GM21360 (cell line): ENCODE measurements at regions not wholly inside any gene's neighbourhood (a gene's known extent, or its start where the extent isn't known, plus 50 kb on each side); places are given as distances from the start of the nearest gene placed in this dataset.
"Not testable (repeated sequence)": the region's sequence is repeated elsewhere in the genome, so short reads cannot be mapped to it uniquely, and the experiment has no call there.

ENCODE experiments used
- ATAC-seq: cut with Tn5 transposase; IDR thresholded peaks from one replicate; pipeline ENCODE4 v1.9.1; 2021; ENCODE audit warnings: mild to moderate bottlenecking, moderate library complexity; ENCODE audit not compliant: unreplicated experiment

- no peak for ATAC-seq
These were observed 107.7 kb upstream of the ADO start for GRCh38 chr10:62696798-62697197.

GRCh38 chr10:62699148-62699547 lies 105.4 kb upstream of the ADO start:
- no peak for ATAC-seq

- not testable (repeated sequence) for ATAC-seq
These were observed 100.4 kb upstream of the ADO start for GRCh38 chr10:62704121-62704520.

- ATAC-seq, result no peak
These were observed 98.7 kb upstream of the ADO start for GRCh38 chr10:62705789-62706188.

GRCh38 chr10:62707810-62708209 lies 96.7 kb upstream of the ADO start:
- peak; percentile 77 for ATAC-seq

GRCh38 chr10:62708569-62708968 lies 96.0 kb upstream of the ADO start:
- ATAC-seq, result peak; percentile 50

GRCh38 chr10:62709200-62709599 lies 95.3 kb upstream of the ADO start:
- no peak for ATAC-seq

- ATAC-seq, result no peak
These were observed 94.3 kb upstream of the ADO start for GRCh38 chr10:62710182-62710581.

- no peak for ATAC-seq
These were observed 89.1 kb upstream of the ADO start for GRCh38 chr10:62715383-62715782.

GRCh38 chr10:62718585-62718984 lies 85.9 kb upstream of the ADO start:
- ATAC-seq, result no peak

- no peak for ATAC-seq
These were observed 85.5 kb upstream of the ADO start for GRCh38 chr10:62719061-62719460.

GRCh38 chr10:62721687-62722086 lies 82.8 kb upstream of the ADO start:
- no peak for ATAC-seq

- ATAC-seq, result no peak
These were observed 81.1 kb upstream of the ADO start for GRCh38 chr10:62723375-62723774.

GRCh38 chr10:62724465-62724864 lies 80.1 kb upstream of the ADO start:
- no peak for ATAC-seq

GRCh38 chr10:62726142-62726541 lies 78.4 kb upstream of the ADO start:
- peak; percentile 69 for ATAC-seq

GRCh38 chr10:62726638-62727037 lies 77.9 kb upstream of the ADO start:
- no peak for ATAC-seq

GRCh38 chr10:62727934-62728333 lies 76.6 kb upstream of the ADO start:
- no peak for ATAC-seq

GRCh38 chr10:62728479-62728878 lies 76.0 kb upstream of the ADO start:
- no peak for ATAC-seq

GRCh38 chr10:62732841-62733653 lies 71.5 kb upstream of the ADO start:
- peak; percentile 75 for ATAC-seq

GRCh38 chr10:62733654-62734293 lies 70.7 kb upstream of the ADO start:
- ATAC-seq, result peak; percentile 6

- ATAC-seq, result no peak
These were observed 69.6 kb upstream of the ADO start for GRCh38 chr10:62734781-62735463.
